GM12891 (cell line): ENCODE measurements at regions not wholly inside any gene's neighbourhood (a gene's known extent, or its start where the extent isn't known, plus 50 kb on each side); places are given as distances from the start of the nearest gene placed in this dataset.

Experiments
- PAX5 ChIP-seq: IDR thresholded peaks from 2 replicates; pipeline ENCODE4 v1.6.1; 2011; ENCODE audit warnings: low read length, moderate library complexity, mild to moderate bottlenecking; ENCODE audit not compliant: insufficient read depth, severe bottlenecking
- POLR2A ChIP-seq: IDR thresholded peaks from 2 replicates; pipeline ENCODE4 v1.6.1; 2011; ENCODE audit warnings: low read depth, low read length, control low read depth
- POLR2AphosphoS5 ChIP-seq: IDR thresholded peaks from 2 replicates; pipeline ENCODE4 v1.6.1; 2011; ENCODE audit warnings: low read depth, low read length, control low read depth
- POU2F2 ChIP-seq: IDR thresholded peaks from 2 replicates; pipeline ENCODE4 v1.6.1; 2011; ENCODE audit warnings: low read depth, mild to moderate bottlenecking, control low read depth, low read length, moderate library complexity
- TAF1 ChIP-seq: IDR thresholded peaks from 2 replicates; pipeline ENCODE4 v1.6.1; 2011; ENCODE audit warnings: low read depth, low read length, control low read depth

DNA sequence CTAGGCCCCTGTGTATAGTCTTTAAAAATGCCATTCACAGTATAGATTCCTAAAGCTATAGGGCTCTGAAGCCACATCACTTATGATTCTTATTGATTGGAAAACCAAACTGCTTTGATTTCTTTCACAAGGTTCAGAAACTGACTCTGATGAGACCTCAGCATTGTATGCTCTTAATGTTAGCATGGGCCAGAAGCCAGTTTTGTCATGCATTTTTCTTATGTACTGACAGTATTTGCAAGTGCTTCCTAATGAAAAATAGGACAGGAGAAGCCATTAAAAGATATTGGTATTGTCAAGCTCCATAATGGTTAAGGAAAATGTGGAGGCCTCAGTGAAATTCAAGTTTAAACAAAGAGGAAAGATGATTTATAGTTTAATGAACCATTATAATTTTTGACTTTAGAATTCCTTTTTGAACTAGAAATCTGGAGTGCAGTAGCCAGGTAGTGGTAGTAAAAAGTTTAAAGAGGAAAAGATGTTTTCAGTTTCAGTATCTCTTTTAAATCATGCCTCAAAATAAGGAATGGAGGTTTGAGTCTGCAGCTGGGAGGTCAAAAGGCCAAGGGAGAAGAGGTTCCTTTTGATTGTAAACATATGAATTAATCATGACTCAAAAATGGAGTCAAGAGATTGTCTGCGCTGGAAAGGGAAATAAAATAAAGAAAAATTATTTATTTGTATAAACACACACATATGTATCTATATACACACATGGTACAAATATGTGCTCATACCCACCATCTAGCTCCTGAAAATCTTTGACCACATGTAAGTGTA lies 388.1 kb upstream of the PRICKLE1 start:
- TF ChIP-seq PAX5 = no peak
- no peak for TF ChIP-seq POLR2A
- no peak for TF ChIP-seq TAF1
- no peak for TF ChIP-seq POU2F2
- TF ChIP-seq POLR2AphosphoS5 = no peak
